C4-2B (cell line): ENCODE measurements at regions not wholly inside any gene's neighbourhood (a gene's known extent, or its start where the extent isn't known, plus 50 kb on each side); places are given as distances from the start of the nearest gene placed in this dataset.

Experiments
- ZFX ChIP-seq: fragments of 450-650 bp; IDR thresholded peaks from 2 replicates; pipeline ENCODE4 v1.6.1; 2017
- TF ChIP-seq, protein P1 (sequence below): fragments of 450-650 bp; conservative IDR thresholded peaks from 2 replicates; pipeline ENCODE4 v1.5.1; 2017; ENCODE audit warnings: mild to moderate bottlenecking

- TF ChIP-seq, protein P1, sequence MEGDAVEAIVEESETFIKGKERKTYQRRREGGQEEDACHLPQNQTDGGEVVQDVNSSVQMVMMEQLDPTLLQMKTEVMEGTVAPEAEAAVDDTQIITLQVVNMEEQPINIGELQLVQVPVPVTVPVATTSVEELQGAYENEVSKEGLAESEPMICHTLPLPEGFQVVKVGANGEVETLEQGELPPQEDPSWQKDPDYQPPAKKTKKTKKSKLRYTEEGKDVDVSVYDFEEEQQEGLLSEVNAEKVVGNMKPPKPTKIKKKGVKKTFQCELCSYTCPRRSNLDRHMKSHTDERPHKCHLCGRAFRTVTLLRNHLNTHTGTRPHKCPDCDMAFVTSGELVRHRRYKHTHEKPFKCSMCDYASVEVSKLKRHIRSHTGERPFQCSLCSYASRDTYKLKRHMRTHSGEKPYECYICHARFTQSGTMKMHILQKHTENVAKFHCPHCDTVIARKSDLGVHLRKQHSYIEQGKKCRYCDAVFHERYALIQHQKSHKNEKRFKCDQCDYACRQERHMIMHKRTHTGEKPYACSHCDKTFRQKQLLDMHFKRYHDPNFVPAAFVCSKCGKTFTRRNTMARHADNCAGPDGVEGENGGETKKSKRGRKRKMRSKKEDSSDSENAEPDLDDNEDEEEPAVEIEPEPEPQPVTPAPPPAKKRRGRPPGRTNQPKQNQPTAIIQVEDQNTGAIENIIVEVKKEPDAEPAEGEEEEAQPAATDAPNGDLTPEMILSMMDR: no peak
- TF ChIP-seq ZFX: no peak
Measured at GRCh38 chr4:11898796-11899195, 470.1 kb upstream of the HS3ST1 start.
